K562 (cell line): ENCODE measurements at regions not wholly inside any gene's neighbourhood (a gene's known extent, or its start where the extent isn't known, plus 50 kb on each side); places are given as distances from the start of the nearest gene placed in this dataset.

Experiments
- ATAC-seq: fragments of 200-7000 bp; cut with Tn5 transposase; 3 replicates; pipeline ENCODE4 v1.9.1; 2020; ENCODE audit warnings: moderate library complexity
- BruUV-seq: library from RNA; stranded (reverse); fragments of 400-500 nt; replicated peaks from 2 replicates; lab custom pipeline; 2021; lab: Mats Ljungman, UMichigan
- CTCF ChIA-PET: fragments of 300-600 bp; formaldehyde crosslinking; extraction: SDS; loops from one replicate; lab custom pipeline; 2021; ENCODE audit warnings: low intra/inter-chr PET ratio; lab: Yijun Ruan, JAX
- POLR2A ChIA-PET: fragments of 300-600, 350-650 bp; sonication (Branson Sonifier 250); formaldehyde crosslinking; extraction: SDS; loops from one replicate; lab custom pipeline; 2021; ENCODE audit warnings: antibody characterized with exemption, inconsistent platforms; lab: Yijun Ruan, JAX
- DNase-seq, 4 experiments: peaks; one replicate each; pipeline versions ENCODE4 v3.0.0 to v3.0.0-alpha.2; 2011 to 2018; ENCODE audit warnings: low spot score in 3 of 4, mixed read lengths in 3 of 4; ENCODE audit errors: extremely low read depth in 1 of 4
- FAIRE-seq: peaks from 2 replicates; lab custom pipeline; 2011; peaks lifted over from hg19 to GRCh38; lab: Jason Lieb, UNC
- H2AFZ ChIP-seq: 2 replicates; pipeline ENCODE4 v1.6.0; 2011; ENCODE audit warnings: low read depth, low read length, control low read depth, inconsistent platforms
- H3K27ac ChIP-seq: fragments of 200-600 bp; 3 replicates; pipeline ENCODE4 v1.8.0; 2011; ENCODE audit warnings: low read depth, mild to moderate bottlenecking, control low read depth, inconsistent platforms, low read length, moderate library complexity, mixed read lengths; ENCODE audit errors: extremely low read depth
- H3K27me3 ChIP-seq, 2 experiments: fragments of 300-600 bp in 1 of 2; 2 replicates in 1 of 2; 3 replicates in 1 of 2; pipeline versions ENCODE4 v1.6.0 to v1.8.0; 2011; ENCODE audit warnings: inconsistent platforms in 2 of 2, low read length in 2 of 2, mild to moderate bottlenecking in 1 of 2, mixed read lengths in 1 of 2, moderate library complexity in 1 of 2; ENCODE audit not compliant: control insufficient read depth in 2 of 2, insufficient read depth in 2 of 2
- H3K36me3 ChIP-seq: fragments of 300-600 bp; 3 replicates; pipeline ENCODE4 v1.8.0; 2011; ENCODE audit warnings: mild to moderate bottlenecking, low read length, inconsistent platforms; ENCODE audit not compliant: control insufficient read depth, insufficient read depth
- H3K4me1 ChIP-seq, 2 experiments: fragments of 200-600 bp in 1 of 2; replicated peaks in 1 of 2; 2 replicates in 1 of 2; 3 replicates in 1 of 2; pipeline versions ENCODE4 v1.5.1 to v1.8.0; 2011; ENCODE audit warnings: inconsistent platforms in 2 of 2, low read length in 2 of 2, mild to moderate bottlenecking in 1 of 2, mixed read lengths in 1 of 2, moderate library complexity in 1 of 2; ENCODE audit not compliant: control insufficient read depth in 2 of 2, insufficient read depth in 2 of 2
- H3K4me2 ChIP-seq: 2 replicates; pipeline ENCODE4 v1.6.1; 2011; ENCODE audit warnings: low read length, control low read depth, inconsistent platforms, mixed read lengths; ENCODE audit not compliant: insufficient read depth
- H3K4me3 ChIP-seq: fragments of 200-600 bp; sonication (generic), shearing (Covaris generic); 2 replicates; pipeline ENCODE4 v1.5.1; 2016; ENCODE audit warnings: control low read depth, inconsistent platforms
- H3K79me2 ChIP-seq: fragments of 200-600 bp; 3 replicates; pipeline ENCODE4 v1.8.0; 2011; ENCODE audit warnings: low read length, inconsistent platforms; ENCODE audit not compliant: control insufficient read depth, insufficient read depth
- H3K9ac ChIP-seq, 2 experiments: 2 replicates each; pipeline versions ENCODE4 v1.6.0 to v1.6.1; 2011; ENCODE audit warnings: low read depth in 2 of 2, low read length in 2 of 2, control low read depth in 1 of 2, inconsistent platforms in 1 of 2, mild to moderate bottlenecking in 1 of 2, mixed read lengths in 1 of 2; ENCODE audit not compliant: insufficient read depth in 1 of 2
- H3K9me1 ChIP-seq: one replicate; pipeline ENCODE4 v1.6.0; 2011; ENCODE audit warnings: inconsistent platforms, mild to moderate bottlenecking, low read length, moderate library complexity; ENCODE audit not compliant: control insufficient read depth, insufficient read depth
- H3K9me3 ChIP-seq: replicated peaks from 2 replicates; pipeline ENCODE4 v1.5.1; 2011; ENCODE audit warnings: low read depth, low read length, inconsistent platforms; ENCODE audit not compliant: control insufficient read depth, insufficient read depth
- H4K20me1 ChIP-seq: replicated peaks from 2 replicates; pipeline ENCODE4 v1.6.1; 2011; ENCODE audit warnings: low read length, inconsistent platforms, mixed read lengths; ENCODE audit not compliant: control insufficient read depth, insufficient read depth
- C11orf30 ChIP-seq: fragments of 450-650 bp; IDR thresholded peaks from 2 replicates; pipeline ENCODE4 v1.6.1; 2016; ENCODE audit warnings: low read depth, mild to moderate bottlenecking
- KDM4B ChIP-seq, 2 experiments: fragments of 450-650 bp in 1 of 2; sonication (generic) in 1 of 2; IDR thresholded peaks; 2 replicates each; pipeline ENCODE4 v1.6.1; 2016 to 2017; ENCODE audit warnings: borderline replicate concordance in 2 of 2, antibody characterized with exemption in 1 of 2, low read depth in 1 of 2, mild to moderate bottlenecking in 1 of 2
- NR2C1 ChIP-seq, 2 experiments: fragments of 450-650 bp; IDR thresholded peaks; 2 replicates each; pipeline ENCODE4 v1.6.1; 2017; ENCODE audit warnings: mild to moderate bottlenecking in 2 of 2, antibody characterized with exemption in 1 of 2, inconsistent platforms in 1 of 2, missing compliant biosample characterization in 1 of 2, missing genetic modification characterization in 1 of 2
- NR2F6 ChIP-seq: fragments of 450-650 bp; formaldehyde crosslinking; IDR thresholded peaks from 2 replicates; pipeline ENCODE4 v1.4.0; 2020; ENCODE audit warnings: mild to moderate bottlenecking
- PTBP1 ChIP-seq: fragments of 200-400 bp; formaldehyde crosslinking; IDR thresholded peaks from 2 replicates; pipeline ENCODE4 v1.6.1; 2017; ENCODE audit warnings: low read depth, low read length
- RNF2 ChIP-seq: sonication (generic); IDR thresholded peaks from 2 replicates; pipeline ENCODE4 v1.6.1; 2016
- ZBTB1 ChIP-seq: sonication (generic); formaldehyde crosslinking; IDR thresholded peaks from 2 replicates; pipeline ENCODE4 v1.8.1; 2023; ENCODE audit warnings: missing genetic modification reagents, low read depth, mild to moderate bottlenecking, borderline replicate concordance
- ZNF79 ChIP-seq: fragments of 250-450 bp; sonication (Bioruptor Pico); IDR thresholded peaks from 2 replicates; pipeline ENCODE4 v1.4.0; 2020; ENCODE audit warnings: low read depth, mild to moderate bottlenecking, moderate library complexity
- WGBS: fragments of 100-300 bp; shearing (Covaris generic); methylation state at CpG from one replicate; pipeline ENCODE4 v1.1.6; 2016; ENCODE audit warnings: low coverage, mixed read lengths; ENCODE audit not compliant: insufficient coverage; ENCODE audit errors: missing lambda C conversion rate; 5-methylcytosine and 5-hydroxymethylcytosine counted together
- in situ Hi-C: fragments of 300-500 bp; cut with MboI; formaldehyde crosslinking; loops from 4 replicates; pipeline ENCODE4 v1.15.0; 2018; ENCODE audit warnings: inconsistent platforms, mixed read lengths
- intact Hi-C: fragments of 100-400 bp; cut with micrococcal nuclease; formaldehyde crosslinking; loops from 2 replicates; pipeline ENCODE4 v1.14.2; 2022
- TF ChIP-seq, protein P1 (sequence below): sonication (generic); formaldehyde crosslinking; IDR thresholded peaks from 2 replicates; pipeline ENCODE4 v1.8.0; 2022; ENCODE audit warnings: mild to moderate bottlenecking, missing genetic modification reagents

- 0% methylated on average over 3 of the region's 5 CpGs for WGBS
- Histone ChIP-seq H3K9me3 (no peaks in the 10 kb centered on the region), H3K9me1 (no peaks in the 10 kb centered on the region)
- ATAC-seq = no peak
- TF ChIP-seq NR2C1 (IDR thresholded peaks at IDR 0.05) (no peak), NR2C1 (tag; IDR thresholded peaks at IDR 0.05) (no peak), PTBP1 (no peak), C11orf30 (no peak), RNF2 (no peak), NR2F6 (CRISPR knock-in tag) (no peak), ZNF79 (no peak), ZBTB1 (CRISPR knock-in tag) (no peak), KDM4B (IDR thresholded peaks at IDR 0.05; ENCODE audit: borderline replicate concordance in 2 of 2, low read depth in 1 of 2) (no peak)
- TF ChIP-seq, protein P1, sequence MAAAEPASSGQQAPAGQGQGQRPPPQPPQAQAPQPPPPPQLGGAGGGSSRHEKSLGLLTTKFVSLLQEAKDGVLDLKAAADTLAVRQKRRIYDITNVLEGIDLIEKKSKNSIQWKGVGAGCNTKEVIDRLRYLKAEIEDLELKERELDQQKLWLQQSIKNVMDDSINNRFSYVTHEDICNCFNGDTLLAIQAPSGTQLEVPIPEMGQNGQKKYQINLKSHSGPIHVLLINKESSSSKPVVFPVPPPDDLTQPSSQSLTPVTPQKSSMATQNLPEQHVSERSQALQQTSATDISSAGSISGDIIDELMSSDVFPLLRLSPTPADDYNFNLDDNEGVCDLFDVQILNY = no peak
- TF ChIP-seq, all 486 proteins: peak for 0
- H3K9ac ChIP-seq = no peak overlapping the region
- no peak overlapping the region for H3K27ac ChIP-seq
- H3K4me3 ChIP-seq = no peak overlapping the region
- H3K36me3 ChIP-seq = no peaks in the 10 kb centered on the region
- in situ Hi-C loops (no loop called here), intact Hi-C loops (no loop called here)
- ChIA-PET CTCF (no interaction called here), POLR2A (interaction anchor here (0.6 kb wide), 1 partner anchor 492 kb away, joined by 3 read pairs; no protein-coding TSS in a partner anchor)
- no peak for DNase-seq
- H4K20me1 ChIP-seq = no peaks in the 10 kb centered on the region
- no TSS peak for BruUV-seq
- FAIRE-seq = no peak
- no peaks in the 10 kb centered on the region for H3K4me1 ChIP-seq
- no peaks in the 10 kb centered on the region for H3K79me2 ChIP-seq
- no peaks in the 10 kb centered on the region; a peak in 1 of 5 replicates for H3K27me3 ChIP-seq
- no peak overlapping the region for H2AFZ ChIP-seq
- H3K4me2 ChIP-seq = no peak overlapping the region
Measured at GRCh38 chr14:94966344-94966743, 191.0 kb downstream of the DICER1 start.
